Epithelial cell of proximal tubule (primary cell): ENCODE measurements at regions not wholly inside any gene's neighbourhood (a gene's known extent, or its start where the extent isn't known, plus 50 kb on each side); places are given as distances from the start of the nearest gene placed in this dataset.

Experiments
- DNase-seq: peaks from one replicate; pipeline ENCODE4 v3.0.0-alpha.2; 2011; ENCODE audit warnings: low read depth
- H3K4me3 ChIP-seq: 2 replicates; pipeline ENCODE4 v1.5.1; 2011; ENCODE audit warnings: low read depth, mild to moderate bottlenecking, low read length
- CTCF ChIP-seq: conservative IDR thresholded peaks from 2 replicates; pipeline ENCODE4 v1.5.1; 2012; ENCODE audit warnings: low read depth, mild to moderate bottlenecking, low read length

GRCh38 chr2:63764630-63765029 is 77.1 kb upstream of the UGP2 start:
- DNase-seq: no peak
- H3K4me3 ChIP-seq: no peak overlapping the region
- TF ChIP-seq CTCF: no peak

- no peak for TF ChIP-seq CTCF
- H3K4me3 ChIP-seq: no peak overlapping the region
- DNase-seq: no peak
Observed at GRCh38 chr2:63765117-63765516, 76.6 kb upstream of the UGP2 start.

GRCh38 chr2:63767307-63767706 is 74.4 kb upstream of the UGP2 start:
- H3K4me3 ChIP-seq: no peak overlapping the region
- TF ChIP-seq CTCF: no peak
- no peak for DNase-seq

- H3K4me3 ChIP-seq: no peak overlapping the region
- no peak for TF ChIP-seq CTCF
- DNase-seq: no peak
Observed at GRCh38 chr2:63768051-63768450, 73.6 kb upstream of the UGP2 start.

- no peak for DNase-seq
- TF ChIP-seq CTCF: no peak
- H3K4me3 ChIP-seq: no peak overlapping the region
Observed at GRCh38 chr2:63769915-63770314, 71.8 kb upstream of the UGP2 start.

- H3K4me3 ChIP-seq: no peak overlapping the region
- no peak for DNase-seq
- no peak for TF ChIP-seq CTCF
Observed at GRCh38 chr2:63772061-63772460, 69.6 kb upstream of the UGP2 start.

- no peak for DNase-seq
- no peak for TF ChIP-seq CTCF
- no peak overlapping the region for H3K4me3 ChIP-seq
Observed at GRCh38 chr2:63775191-63775590, 66.5 kb upstream of the UGP2 start.
